HG03354 (cell line): ENCODE measurements at regions not wholly inside any gene's neighbourhood (a gene's known extent, or its start where the extent isn't known, plus 50 kb on each side); places are given as distances from the start of the nearest gene placed in this dataset.
"Not testable (repeated sequence)": the region's sequence is repeated elsewhere in the genome, so short reads cannot be mapped to it uniquely, and the experiment has no call there.

Experiments
- ATAC-seq: cut with Tn5 transposase; IDR thresholded peaks from one replicate; pipeline ENCODE4 v1.9.1; 2021; ENCODE audit warnings: mild to moderate bottlenecking; ENCODE audit not compliant: unreplicated experiment, poor library complexity, severe bottlenecking

DNA sequence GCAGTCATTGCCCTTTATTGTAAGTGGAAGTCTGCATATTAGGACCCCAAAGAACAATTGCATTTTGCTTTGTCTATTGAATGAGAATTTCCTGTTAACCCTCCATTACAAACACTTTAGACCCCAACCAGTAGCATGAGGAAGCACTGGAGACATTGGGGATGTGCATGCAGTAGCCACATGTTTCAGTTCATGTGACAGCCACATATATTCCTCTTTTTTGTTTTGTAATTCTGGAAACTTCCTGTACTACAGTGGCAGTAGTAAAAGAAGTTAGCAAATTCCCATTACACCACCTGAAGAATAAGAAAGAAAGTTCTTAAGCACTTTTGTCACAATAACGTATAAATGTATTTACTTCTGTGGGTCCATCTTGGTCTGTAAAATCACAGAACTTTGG is 281.1 kb upstream of the SLC14A2 start:
- no peak for ATAC-seq

DNA sequence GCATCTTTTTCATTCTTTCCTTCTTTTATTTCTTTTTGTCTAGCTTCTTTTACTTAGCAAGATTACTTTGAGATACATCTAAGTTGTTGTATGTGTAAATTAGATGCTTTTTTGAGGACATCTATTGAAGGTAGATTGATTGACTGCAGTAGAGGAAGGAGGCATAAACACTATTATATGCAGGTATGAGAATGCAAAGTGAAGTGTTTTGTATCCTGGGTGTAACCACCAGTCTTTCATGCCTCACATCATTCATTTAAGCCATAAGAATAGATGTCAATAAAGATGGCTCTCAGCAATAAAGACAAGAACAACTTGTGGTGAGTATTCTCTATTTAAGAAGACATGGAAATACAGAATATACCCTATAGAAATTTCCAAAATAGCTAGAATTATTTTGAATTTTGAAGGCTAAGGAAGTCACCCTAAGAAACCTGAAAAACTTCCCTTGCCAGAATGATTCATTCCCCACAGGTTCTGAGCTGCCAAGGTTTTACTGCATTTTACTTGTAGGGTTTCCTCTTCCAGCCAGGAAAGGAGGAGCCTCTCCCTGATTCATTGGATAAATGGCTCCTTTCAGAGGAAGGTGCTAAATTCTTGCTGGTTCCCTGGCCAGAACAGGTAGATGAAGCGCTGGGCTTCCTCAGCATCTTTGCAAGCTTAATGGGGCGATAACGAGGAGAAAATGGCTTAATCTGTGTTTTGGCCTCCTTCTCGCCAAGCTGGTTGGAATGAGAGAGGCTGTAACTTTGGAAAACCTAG is 279.8 kb upstream of the SLC14A2 start:
- ATAC-seq, result no peak

DNA sequence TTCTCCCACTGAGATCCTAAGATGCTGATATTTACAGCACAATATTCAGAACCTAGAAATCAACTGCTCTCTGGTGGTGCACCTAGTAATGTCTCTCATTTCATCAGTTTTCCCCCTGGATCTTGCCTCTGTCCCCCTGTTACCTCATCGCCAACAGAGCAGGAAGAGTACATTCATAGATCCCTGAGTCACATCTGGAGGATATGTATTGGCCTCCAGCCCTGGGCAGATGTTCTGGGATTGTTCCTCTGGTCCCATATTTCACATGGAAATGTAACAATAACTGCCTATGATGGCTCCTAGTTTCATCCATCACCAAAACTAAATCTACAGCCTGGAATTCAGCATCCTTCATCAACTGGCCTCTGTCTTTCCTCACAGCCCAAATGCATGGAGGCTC is 278.8 kb upstream of the SLC14A2 start:
- no peak for ATAC-seq

DNA sequence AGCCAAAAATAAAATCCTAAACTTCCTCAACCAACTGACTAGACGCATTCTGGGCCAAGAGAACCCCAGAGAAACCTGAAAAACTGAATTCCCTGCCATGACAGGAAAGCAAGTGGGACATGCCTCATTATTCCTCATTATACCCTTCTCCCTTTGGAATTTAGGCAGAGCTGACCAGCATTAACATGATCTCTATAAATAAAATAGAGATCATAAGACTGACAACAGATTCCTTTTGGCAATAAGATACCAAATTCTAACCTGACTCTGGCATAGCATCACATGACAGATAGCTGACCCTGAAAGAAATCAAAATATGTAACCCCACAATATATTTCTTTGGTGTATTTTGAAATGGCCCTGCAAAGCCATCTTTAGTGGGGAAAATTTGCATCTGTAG is 277.8 kb upstream of the SLC14A2 start:
- ATAC-seq, result no peak

DNA sequence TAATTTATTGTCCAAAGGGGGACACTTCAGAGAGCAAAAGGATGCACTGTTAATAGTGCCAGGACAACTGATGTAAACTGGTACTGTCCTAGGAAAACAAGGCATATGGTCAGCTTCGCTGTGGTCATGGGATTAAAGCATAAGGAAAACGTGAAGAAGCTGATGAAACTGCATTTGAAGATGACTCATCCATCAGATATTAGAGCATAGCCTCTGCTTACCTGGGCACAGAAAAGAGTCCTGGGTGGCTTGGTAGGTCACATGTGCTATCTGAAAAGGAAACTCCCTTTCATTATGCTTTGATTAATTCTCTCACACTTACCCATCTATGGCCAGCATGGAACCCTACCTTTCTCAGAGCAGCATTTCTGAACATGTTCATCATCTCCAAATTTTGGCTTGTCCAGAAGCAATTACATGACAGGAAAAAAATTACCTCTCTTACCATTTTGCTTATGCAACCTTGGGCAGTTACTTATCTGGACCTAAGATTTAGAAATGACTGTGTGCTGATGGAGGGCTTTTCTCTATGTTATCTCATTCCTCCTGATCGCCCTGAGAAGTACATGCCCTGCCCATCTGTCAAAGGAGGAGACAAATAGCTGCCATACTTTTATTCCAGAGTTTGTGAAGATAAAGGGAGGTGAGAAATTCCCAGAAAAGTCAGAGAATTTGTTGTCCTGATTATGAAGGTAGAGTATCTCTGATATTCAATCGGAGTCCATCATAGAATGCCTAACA is 275.3 kb upstream of the SLC14A2 start:
- no peak for ATAC-seq

DNA sequence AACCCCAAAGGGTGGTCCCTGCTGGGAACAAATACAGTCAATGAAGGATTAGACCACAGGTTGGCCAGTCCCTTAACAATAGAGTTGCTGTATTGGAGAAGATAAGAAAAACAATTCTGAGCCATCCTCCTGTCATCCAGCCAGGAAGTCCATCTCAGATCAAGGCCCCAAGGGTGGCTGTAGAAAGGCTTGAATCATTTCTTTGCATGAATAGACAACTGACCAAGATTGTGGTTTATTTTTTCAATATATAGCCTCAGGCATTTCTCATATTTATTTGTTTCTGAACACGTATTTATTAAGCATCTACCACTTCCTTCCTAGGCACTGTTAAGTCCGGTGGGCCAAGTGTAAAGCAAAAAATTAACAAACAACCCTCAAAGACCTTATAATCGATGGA is 274.4 kb upstream of the SLC14A2 start:
- ATAC-seq, result no peak

DNA sequence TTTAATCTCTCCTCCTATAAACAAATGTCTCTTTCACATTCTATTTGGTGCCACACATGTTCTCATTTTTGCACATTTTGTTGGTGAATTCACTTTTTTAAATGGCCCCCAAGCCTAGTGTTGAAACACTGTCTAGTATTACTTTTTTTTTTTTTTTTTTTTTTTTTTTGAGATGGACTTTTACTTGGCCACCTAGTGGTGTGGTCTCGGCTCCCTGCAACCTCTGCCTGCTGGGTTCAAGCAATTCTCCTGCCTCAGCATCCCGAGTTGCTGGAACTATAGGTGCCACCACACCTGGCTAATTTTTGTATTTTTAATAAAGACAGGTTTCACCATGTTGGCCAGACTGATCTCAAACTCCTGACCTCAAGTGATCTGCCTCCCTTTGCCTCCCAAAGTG is 273.8 kb upstream of the SLC14A2 start:
- no peak for ATAC-seq

DNA sequence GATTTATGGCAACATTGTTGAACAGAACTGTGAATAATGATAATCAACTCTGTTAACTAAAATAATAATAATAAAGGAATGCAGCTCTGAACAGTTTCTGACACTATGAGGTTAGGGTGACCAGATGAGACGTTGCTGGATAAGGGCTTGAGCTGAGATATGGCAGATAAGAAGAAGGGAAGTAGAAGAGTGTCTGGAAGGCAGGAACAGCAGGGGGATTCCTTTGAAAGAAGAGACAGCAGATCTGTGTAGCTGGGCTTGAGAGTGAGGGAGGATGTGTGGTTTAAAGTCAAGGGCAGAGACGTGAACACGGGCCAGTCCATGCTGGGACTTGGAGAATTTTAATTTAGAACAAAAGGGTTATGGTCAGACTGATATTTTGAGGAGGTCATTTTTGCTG is 273.1 kb upstream of the SLC14A2 start:
- no peak for ATAC-seq

DNA sequence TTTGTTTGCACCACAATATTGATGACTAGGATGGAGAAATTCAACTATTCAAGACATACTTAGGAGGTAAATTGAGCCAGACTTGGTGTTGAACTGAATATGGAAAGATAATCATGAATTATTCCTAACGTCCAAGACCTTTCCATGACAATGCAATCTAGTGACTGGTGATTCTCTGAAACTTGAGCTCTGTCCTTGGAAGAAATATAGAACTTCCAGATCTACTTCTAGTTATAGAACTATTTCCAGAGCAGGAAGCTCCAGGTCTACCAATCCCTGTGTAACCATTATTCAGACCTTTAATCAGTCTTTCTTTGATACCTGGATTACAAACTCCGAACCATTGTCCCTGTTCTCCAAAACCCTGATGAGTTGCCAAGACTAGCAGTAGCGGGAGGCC is 272.6 kb upstream of the SLC14A2 start:
- ATAC-seq, result no peak

DNA sequence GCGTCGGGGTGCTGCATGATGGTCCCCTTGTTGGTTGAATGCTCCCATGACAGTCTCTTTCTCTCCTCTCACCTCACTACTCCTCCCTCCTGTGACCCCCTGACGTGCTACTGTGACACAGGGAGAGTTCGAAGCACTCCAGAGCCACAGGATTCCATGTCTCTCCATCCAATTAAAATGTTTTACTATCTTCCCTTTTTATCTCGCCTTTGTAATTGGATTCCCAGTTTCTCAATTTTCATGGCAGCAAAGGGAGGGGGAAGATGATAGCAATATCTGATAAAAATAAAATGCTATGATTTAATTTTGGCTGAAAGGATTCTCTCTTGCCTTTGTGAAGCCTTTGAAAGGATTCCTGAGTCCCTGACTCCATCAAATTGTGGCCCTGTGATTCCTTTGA is 271.9 kb upstream of the SLC14A2 start:
- ATAC-seq, result no peak

DNA sequence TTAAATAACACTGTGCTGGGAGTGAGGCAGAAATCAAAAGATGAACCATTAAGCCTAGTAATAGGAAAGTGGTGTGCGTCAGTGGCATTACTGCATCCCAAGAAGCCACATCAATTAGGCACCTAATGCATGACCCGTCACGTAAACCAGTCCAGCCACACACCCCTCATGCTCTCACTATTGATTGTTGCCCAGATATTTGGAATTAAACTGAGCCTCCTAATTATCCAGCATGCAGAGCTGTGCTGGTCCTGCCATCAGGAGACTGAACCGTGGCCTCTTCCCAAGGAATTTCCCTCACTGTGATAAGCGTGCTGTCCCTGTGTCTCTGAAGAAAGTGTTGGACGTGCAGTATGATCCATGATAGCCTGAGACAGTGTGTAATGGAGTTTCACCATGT is 270.6 kb upstream of the SLC14A2 start:
- ATAC-seq, result not testable (repeated sequence)

DNA sequence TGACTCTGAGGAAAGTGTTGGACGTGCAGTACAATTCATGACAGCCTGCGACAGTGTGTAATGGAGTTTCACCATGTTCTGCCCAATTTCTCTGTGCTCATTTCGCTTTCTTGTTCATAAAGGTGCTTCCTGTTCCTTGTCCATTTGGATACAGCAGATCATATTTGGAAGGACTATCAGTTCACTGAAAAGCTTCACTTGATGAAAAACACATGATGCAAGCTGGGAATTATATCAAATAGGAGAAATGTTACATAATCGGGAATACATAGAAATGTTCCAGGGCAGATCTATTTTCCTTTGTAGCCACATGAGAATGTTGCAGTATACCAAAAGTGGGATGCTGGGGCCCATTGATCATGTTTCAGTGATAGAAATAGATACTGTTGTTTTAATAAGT is 266.3 kb upstream of the SLC14A2 start:
- ATAC-seq, result no peak

DNA sequence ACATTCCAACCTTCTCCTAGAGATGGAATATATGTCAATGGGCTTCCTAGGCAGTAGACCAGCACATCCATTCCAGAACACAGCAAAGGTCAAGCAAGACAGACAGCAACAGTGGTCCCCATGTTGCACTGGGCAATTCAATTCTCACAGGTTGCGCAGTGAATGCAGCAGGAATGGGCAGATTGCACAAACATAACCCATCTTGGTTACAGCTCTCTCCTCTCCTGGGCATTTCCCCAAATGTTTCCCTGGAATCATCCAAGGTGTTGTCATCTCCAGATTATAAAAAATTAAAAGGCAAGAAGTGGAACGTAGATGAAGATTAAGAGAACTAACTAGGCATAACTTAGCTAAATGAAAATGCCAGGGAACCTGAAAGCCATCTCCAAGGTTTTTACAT is 265.8 kb upstream of the SLC14A2 start:
- no peak for ATAC-seq

DNA sequence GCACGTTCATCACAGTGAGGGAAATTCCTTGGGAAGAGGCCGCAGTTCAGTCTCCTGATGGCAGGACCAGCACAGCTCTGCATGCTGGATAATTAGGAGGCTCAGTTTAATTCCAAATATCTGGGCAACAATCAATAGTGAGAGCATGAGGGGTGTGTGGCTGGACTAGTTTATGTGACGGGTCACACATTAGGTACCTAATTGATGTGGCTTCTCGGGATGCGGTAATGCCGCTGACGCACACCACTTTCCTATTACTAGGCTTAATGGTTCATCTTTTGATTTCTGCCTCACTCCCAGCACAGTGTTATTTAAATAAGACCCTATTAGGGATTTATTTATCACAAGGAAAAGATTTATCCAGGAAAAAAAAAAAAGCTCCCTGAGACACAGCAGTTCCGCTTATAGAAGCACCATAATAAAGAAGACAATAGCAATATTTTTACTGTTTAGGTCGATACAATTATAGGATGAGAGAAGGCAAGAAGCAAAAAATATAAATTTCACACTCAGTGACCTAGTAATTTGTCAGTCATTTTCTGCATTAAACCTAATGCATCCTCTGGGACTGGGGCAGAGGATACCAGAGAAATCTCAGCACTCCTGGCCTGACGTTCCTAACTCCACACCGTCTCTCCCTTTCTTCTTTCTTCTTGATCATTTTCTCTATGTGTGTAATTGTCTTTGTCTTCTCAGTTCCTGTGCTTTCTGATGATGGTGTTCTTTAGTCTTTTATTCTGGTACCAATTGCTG is 264.7 kb upstream of the SLC14A2 start:
- no peak for ATAC-seq

DNA sequence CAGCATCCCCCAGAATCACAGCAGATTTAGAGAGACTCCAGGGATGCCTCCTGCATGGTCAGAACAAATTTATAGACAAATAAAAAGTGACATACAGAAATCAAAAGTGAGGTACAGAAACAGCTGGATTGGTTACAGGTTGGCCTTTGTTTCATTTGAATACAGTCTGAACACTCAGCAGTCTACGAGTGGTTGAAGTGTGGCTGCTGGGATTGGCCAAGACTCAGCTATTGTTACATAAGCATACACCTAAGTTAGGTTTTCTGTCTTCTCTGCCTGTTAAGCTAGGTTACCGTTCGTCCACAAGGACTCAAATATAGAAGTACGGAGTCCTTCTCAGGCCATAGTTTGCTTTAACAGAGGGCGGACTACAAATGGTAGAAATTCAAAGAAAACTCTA is 262.4 kb upstream of the SLC14A2 start:
- ATAC-seq, result no peak

DNA sequence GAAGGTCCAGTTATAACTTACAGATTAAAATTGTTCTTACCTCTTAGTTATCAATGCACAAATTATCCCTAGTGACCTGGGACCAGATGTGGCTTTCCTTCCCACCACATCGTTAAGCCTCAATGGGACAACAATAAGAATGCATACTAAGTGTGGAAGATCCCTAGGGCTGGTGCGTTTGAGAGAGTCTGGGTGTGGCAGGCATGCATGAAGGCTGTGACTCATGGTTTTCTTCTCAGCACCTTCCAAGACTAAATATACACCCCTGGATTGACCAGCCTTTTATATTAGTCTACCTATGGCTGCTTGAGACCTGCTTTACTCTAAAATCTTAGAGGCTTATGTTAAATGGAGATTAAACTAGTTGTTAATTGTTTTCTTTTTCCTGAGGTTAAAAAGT is 261.7 kb upstream of the SLC14A2 start:
- no peak for ATAC-seq

DNA sequence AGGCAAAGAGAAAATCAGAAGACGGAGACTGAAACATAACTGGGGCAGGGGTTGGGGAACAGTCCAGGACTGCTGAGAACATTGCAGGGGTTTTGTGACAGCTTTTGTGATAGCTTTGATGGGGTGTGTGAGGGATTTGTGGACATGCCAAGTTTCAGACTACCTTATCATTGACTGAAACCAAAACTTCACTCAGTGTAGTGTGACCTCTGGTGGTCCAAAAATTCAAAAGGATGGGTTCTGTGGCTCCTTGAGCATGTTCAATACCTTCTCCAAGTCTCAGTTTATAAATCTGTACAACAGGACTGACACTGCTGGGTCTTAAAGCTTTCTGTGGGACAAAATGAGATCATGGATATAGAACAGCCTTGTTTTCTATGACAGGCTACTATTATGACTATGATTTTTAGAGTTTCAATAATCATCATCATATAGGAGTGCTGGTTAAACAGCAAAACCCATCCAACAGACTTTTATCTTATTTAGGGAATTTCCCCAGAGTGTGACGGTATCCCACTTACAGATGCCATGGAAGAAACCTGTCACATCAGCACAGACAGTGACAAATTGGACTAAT is 259.2 kb upstream of the SLC14A2 start:
- ATAC-seq, result no peak

DNA sequence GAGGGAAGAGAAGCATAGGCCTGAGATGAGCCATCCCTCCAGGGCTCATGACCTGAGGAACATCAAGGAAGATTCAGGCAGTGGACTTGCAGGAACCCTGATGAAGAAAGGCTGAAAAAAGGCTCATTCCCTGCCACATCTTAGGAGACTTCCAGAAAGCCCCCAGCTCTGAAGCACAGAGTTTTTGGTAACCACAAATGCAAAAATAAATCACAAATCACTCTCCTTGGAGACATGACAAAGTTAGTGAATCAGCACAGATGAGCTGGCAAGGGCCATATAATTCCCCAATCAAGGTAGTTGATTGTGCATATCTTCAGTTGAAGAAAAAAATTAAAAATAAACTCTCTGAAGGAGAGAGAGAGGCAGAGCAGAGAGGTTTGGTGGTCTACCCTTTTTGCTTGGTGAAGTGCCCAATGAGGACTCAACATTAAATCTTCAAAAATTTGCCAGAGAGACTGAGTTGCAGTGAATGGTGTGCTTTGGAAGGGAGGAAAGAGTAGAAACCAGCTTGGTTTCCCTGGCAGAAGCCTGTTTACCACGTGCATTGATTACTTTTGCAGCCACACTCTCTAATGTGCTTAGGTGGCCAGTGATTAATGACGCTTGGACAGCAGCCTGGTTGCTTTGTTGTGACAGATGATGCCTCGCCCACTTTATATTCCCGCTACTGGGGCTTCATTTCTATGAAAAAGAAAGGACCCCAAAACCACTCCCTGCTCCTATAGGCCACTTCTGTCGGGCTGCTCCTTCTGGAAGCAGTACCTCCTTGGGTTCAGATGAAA is 257.4 kb upstream of the SLC14A2 start:
- no peak for ATAC-seq

DNA sequence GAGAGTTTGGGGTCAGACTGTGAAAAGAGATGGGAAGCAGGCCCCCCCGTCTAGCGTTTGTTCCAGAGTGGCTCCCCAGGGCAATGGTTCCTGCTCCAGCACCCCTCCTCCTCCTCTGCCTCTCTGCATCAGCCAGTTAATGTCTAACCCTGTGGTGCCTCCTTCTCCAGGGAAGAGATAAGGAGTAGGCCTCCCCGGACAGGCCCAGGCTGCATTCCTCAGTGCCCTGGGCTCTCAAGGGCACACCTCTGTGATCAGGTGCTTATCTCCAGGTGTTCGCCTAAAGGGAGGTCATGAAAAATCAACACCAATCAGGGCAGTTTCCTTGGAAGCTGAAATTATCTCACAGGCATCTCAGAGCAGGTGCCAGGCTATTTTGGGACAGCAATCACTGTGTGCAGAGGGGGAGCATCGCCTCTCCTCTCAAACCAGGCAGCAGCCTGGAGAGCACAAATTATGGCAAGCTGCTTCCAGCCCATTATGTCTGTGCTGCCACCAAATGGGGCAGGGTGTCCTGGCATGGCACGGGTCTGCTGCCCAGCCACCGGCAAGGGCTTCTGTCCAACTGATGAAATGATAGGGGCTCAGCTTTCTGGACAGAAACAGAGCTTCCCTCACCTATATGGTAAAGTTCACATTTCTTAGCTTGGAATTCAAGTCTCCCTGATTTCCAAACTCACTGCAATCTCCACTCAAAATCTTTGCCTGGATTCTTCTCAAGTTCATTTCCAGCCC is 255.8 kb upstream of the SLC14A2 start:
- no peak for ATAC-seq
